ENCODE measurements at regions not wholly inside any gene's neighbourhood (a gene's known extent, or its start where the extent isn't known, plus 50 kb on each side); places are given as distances from the start of the nearest gene placed in this dataset.

DNA sequence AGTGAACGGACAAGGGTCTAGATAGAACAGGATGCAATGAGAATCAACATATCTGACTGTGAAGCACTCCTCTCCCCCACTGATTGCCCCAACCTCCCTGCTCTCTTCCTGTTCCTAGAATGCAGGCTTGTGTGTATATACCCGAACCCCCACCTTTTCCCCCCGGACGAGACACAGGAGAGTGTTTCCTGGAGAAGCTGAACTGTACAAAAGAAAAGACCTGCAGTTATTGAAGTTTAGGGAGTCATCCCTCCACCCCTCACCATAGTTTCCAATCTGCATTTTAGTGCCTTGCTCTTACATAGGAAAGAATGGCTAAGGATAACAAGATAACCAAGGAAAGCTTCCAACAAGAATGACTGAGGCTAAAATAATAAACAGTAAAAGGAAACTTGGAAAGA, 55.5 kb upstream of the PDE10A start:
- TF ChIP-seq Cebpa-rat (IDR thresholded peaks at IDR 0.05), result no peak
- H3K9ac ChIP-seq, result no peak overlapping the region
- H3K4me1 ChIP-seq, result peaks cover 0 to 11% (median 6%) of the 10 kb centered on the region in 10 experiments; a peak in 7 of 20 replicates
- no peak overlapping the region for H3K27ac ChIP-seq
- H3K4me3 ChIP-seq, result no peak overlapping the region
- H3K36me3 ChIP-seq, result no peaks in the 10 kb centered on the region
- peak overlapping the region in 4 of 11 experiments; percentile 3 to 25 (median 21); a peak in 7 of 22 replicates for H3K4me2 ChIP-seq
- H3K9me3 ChIP-seq (replicated peaks in 1 of 11), result no peaks in the 10 kb centered on the region
- H3K27me3 ChIP-seq, result no peaks in the 10 kb centered on the region
- H4K20me1 ChIP-seq, result no peaks in the 10 kb centered on the region

DNA sequence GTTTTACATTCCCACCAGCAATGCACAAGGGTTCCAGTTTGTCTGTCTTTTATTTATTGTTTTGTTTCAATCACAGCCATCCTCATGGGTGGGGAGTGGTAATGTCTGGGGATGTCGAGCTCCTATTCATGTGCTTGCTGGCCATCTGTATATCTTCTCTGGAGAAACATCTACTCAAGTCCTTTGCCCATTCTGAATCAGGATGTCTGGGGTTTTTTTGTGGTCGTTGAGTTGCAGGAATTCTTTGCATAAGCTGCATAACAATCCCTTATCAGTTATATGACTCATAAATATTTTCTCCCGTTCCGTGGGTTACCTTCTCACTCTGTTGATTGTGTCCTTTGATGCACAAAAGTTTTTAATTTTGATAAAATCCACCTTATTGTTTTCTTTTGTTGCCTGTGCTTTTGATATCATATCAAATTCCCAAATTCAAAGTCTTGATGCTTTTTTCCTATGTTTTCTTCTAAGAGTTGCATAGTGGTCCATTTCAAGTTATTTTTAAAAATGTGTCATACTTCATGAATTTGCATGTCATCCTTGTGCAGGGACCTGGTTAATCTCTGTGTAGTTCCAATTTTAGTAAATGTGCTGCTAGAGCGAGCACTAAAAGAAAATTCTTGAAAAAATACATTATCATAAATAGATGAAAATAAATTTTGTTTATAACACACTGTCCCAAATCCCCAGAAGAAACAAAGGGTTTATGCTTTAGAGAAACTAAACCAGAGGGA, 54.9 kb upstream of the PDE10A start:
- Histone ChIP-seq H3K27ac (no peak overlapping the region), H3K9me3 (replicated peaks in 1 of 11) (no peaks in the 10 kb centered on the region), H3K27me3 (no peaks in the 10 kb centered on the region), H3K36me3 (no peaks in the 10 kb centered on the region), H3K4me3 (no peak overlapping the region), H4K20me1 (no peaks in the 10 kb centered on the region), H3K9ac (no peak overlapping the region), H3K4me2 (peak overlapping the region in 7 of 11 experiments; percentile 1 to 29 (median 19); a peak in 7 of 22 replicates), H3K4me1 (peaks cover 0 to 11% (median 6%) of the 10 kb centered on the region in 10 experiments; a peak in 7 of 20 replicates)
- TF ChIP-seq Cebpa-rat (IDR thresholded peaks at IDR 0.05), result no peak

DNA sequence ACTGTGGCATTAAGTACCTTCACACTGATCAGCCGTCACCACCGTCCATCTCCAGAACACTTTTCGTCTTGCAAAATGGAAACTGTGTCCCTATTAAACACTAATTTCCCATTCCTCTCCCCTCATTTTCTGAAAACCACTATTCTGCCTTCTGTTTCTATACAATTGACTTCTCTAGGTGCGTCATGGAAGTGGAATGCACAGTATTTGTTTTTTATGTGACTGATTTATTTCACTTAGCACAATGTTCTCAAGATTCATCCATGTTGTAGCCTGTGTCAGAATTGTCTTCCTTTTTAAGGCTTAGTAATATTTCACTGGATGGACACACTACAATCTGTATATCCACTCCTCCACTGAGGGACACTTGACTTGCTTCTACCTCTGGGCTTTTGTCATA, 53.8 kb upstream of the PDE10A start:
- TF ChIP-seq Cebpa-rat (IDR thresholded peaks at IDR 0.05), result no peak
- Histone ChIP-seq H3K36me3 (no peaks in the 10 kb centered on the region), H3K9me3 (replicated peaks in 1 of 11) (no peaks in the 10 kb centered on the region; a peak in 1 of 22 replicates), H3K9ac (no peak overlapping the region), H3K27me3 (no peaks in the 10 kb centered on the region), H4K20me1 (no peaks in the 10 kb centered on the region), H3K4me3 (no peak overlapping the region), H3K27ac (no peak overlapping the region), H3K4me1 (peaks cover 0 to 11% (median 6%) of the 10 kb centered on the region in 10 experiments; a peak in 7 of 20 replicates), H3K4me2 (no peak overlapping the region)

DNA sequence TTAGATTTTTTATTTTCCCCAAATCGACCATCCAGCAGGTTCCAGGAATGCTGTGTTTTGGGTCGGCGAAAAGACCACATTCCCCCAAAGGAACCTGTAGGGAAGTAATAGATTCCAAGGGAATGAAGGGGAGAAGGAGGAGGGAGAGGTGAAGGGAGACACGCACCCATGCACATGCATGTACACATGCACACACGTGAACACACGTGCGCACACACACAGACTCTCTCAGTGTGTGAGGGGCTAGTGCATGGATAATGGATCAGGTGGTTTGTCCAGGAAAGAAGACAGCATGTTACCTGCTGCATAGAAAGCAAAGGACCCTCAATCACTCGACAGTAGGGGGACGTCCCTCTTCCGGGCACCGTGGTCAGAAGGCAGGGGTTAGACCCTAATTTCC, 52.4 kb upstream of the PDE10A start:
- H3K4me3 ChIP-seq, result no peak overlapping the region
- TF ChIP-seq Cebpa-rat (IDR thresholded peaks at IDR 0.05), result no peak
- no peaks in the 10 kb centered on the region for H4K20me1 ChIP-seq
- no peaks in the 10 kb centered on the region for H3K27me3 ChIP-seq
- no peak overlapping the region for H3K27ac ChIP-seq
- H3K36me3 ChIP-seq, result no peaks in the 10 kb centered on the region
- peaks cover 0 to 11% (median 6%) of the 10 kb centered on the region in 10 experiments; a peak in 7 of 20 replicates for H3K4me1 ChIP-seq
- H3K4me2 ChIP-seq, result no peak overlapping the region
- peaks cover 0 to 4% (median 0%) of the 10 kb centered on the region in 11 experiments; a peak in 2 of 22 replicates for H3K9me3 ChIP-seq (replicated peaks in 1 of 11)
- H3K9ac ChIP-seq, result no peak overlapping the region

DNA sequence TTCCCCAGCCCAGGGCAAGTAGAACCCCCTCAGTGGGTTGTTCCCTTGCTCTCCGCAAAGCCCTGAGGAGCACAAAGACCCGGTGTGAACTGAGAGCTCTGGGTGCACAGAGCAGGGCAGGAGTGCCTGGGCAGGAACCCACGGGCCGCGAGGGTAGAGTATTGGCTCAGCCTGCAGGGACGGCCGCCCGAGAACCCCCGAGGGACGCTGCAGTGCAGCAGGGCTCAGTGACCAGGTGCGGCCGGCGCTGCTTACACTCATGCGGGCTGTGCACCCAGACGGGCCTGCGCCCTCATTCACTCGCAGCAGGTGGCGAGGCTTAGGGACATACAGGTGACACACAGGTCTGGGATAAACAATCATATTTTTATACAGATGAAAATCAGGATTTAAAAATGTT, 51.9 kb upstream of the PDE10A start:
- H3K4me3 ChIP-seq, result no peak overlapping the region
- H3K27me3 ChIP-seq, result no peaks in the 10 kb centered on the region
- peaks cover 0 to 11% (median 6%) of the 10 kb centered on the region in 10 experiments; a peak in 7 of 20 replicates for H3K4me1 ChIP-seq
- H3K4me2 ChIP-seq, result no peak overlapping the region
- H3K9me3 ChIP-seq (replicated peaks in 1 of 11), result peaks cover 0 to 7% (median 0%) of the 10 kb centered on the region in 11 experiments; a peak in 3 of 22 replicates
- no peaks in the 10 kb centered on the region for H3K36me3 ChIP-seq
- no peaks in the 10 kb centered on the region for H4K20me1 ChIP-seq
- no peak overlapping the region for H3K27ac ChIP-seq
- no peak overlapping the region for H3K9ac ChIP-seq
- no peak for TF ChIP-seq Cebpa-rat (IDR thresholded peaks at IDR 0.05)

DNA sequence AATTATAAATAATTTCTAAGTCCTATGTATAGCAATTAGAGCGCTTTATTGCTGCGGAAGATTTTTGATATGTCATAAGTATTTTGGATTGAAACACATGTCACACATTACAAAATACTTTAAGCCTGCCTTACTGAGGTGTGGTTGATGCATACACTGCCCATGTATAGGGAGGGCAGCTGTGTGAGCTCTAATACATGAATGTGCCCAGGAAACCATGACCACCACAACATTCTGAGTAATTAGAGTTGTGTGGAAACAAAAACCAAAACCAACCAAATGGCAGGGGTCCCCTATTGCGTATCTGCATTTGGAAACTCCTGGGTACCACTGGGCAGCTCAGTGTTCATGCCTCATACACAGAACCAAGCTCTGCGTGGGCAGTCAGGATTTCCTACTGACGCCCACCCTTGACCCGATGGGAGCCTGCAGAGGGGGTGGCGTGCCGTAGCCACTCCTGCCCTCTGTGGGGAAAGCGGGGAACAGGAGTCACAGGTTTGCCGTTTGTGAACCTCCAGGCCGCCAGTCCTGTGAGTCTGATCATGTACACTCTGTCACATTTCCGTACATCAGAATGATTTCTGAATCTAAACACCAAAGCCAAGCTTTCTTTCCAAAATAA, 50.9 kb upstream of the PDE10A start:
- TF ChIP-seq Cebpa-rat (IDR thresholded peaks at IDR 0.05), result no peak
- Histone ChIP-seq H3K4me3 (no peak overlapping the region), H3K27me3 (no peaks in the 10 kb centered on the region), H4K20me1 (no peaks in the 10 kb centered on the region), H3K36me3 (no peaks in the 10 kb centered on the region), H3K4me2 (no peak overlapping the region), H3K9ac (no peak overlapping the region), H3K4me1 (peaks cover 0 to 11% (median 6%) of the 10 kb centered on the region in 10 experiments; a peak in 7 of 20 replicates), H3K9me3 (replicated peaks in 1 of 11) (peaks cover 0 to 12% (median 0%) of the 10 kb centered on the region in 11 experiments; a peak in 3 of 22 replicates), H3K27ac (no peak overlapping the region)

All from BLaER1 treated with 17β-estradiol and CSF1 and Interleukin-3, amounts not matched to agents 10 nM and 100 nM (cell line).